Activated naive CD4-positive, alpha-beta T cell treated with anti-CD3 and anti-CD28 coated beads, Interleukin-2, amount 50 U/mL, for 16 hours (primary cell): ENCODE measurements at regions not wholly inside any gene's neighbourhood (a gene's known extent, or its start where the extent isn't known, plus 50 kb on each side); places are given as distances from the start of the nearest gene placed in this dataset.

ENCODE experiments used
- DNase-seq: peaks from one replicate; pipeline ENCODE4 v3.0.0-alpha.2; 2020

DNA sequence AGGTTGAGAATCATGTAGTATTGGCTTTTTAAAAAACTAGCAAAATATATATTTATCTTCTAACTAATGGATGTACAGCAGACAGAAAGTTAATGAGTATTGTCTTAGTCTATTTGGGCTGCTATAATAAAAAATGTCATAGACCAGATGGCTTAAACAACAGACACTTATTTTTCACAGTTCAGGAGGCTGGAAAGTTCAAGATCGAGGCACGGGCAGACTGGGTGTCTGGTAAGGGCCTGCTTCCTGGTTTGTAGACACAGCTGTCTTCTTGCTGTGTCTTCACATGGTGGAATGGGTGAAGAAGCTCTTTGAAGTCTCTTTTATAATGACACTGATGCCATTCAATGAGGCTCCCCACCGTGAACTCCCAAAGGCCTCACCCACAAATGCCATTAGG is 70.1 kb upstream of the KRR1 start:
- no peak for DNase-seq

- no peak for DNase-seq
Measured at GRCh38 chr12:75579552-75579951, 68.1 kb upstream of the KRR1 start.

GRCh38 chr12:75578546-75578945 is 67.1 kb upstream of the KRR1 start:
- no peak for DNase-seq

GRCh38 chr12:75577812-75578211 is 66.4 kb upstream of the KRR1 start:
- no peak for DNase-seq

DNA sequence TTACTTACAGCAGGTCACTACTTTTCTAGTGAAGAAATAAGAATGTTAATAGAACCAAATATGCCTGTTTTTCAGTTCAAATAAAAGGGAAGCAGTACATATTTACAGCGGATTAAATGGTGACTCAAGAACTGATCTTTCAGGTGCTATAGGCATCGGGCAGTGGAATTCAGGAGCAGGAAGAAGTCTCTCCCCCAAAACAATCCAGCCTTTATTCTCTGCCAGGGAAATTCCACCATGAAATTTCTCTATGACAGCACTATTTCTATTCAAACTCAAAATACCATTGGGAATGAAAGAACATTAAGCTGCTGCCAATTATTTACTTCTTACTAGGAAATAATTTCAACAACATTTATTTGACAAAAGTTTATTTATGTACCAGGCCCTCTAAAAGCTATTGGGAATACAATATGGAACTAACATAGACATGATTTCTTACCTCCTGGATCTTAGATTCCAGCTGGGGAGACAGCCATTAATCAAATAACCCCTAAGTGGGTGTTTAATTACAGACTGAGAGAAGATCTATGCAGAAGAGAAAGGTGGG is 60.3 kb upstream of the KRR1 start:
- DNase-seq: no peak

- DNase-seq: no peak
Measured at GRCh38 chr12:75571204-75571603, 59.8 kb upstream of the KRR1 start.

GRCh38 chr12:75568801-75569200 is 57.4 kb upstream of the KRR1 start:
- DNase-seq: no peak

- no peak for DNase-seq
Measured at GRCh38 chr12:75568393-75568792, 57.0 kb upstream of the KRR1 start.

DNA sequence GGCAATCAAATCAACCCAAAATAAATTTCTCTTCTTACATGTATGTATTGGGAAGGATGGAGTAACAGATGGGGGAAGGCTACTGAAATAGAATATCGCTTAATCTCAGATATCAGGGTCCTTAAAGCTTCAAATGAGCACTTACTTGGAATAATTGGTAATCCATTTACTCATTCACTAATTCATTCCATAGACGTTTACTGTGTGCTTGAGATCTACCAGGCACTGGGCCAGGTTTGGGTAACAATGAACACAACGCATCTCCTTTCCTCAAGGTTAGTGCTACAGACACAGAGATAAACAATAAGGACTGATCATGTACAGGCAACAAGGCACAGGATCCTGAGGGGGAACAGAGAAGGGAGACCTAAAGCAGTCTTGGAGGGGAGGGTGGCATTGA is 54.4 kb upstream of the KRR1 start:
- no peak for DNase-seq

GRCh38 chr12:75564852-75565251 is 53.4 kb upstream of the KRR1 start:
- no peak for DNase-seq

DNA sequence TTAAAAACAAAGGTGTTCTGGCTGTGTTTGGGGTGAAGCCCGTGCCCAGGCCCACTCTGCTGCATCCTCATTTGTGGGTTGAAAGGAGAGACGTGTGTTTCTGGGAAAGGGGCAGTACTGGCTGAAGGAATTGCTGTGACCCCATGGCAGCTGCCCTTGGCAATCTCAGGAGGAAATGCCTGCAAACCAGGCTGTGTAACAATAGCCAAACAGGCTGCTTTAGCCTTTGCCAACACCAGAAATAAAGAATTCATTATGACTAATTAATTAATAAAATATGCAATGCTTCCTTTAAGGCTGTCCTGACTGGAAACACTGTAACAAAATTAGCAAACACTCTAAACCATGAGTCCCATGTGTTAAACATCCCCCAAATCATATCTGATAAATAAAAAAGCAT is 53.0 kb upstream of the KRR1 start:
- DNase-seq: no peak

- DNase-seq: no peak
Measured at GRCh38 chr12:75563351-75563750, 51.9 kb upstream of the KRR1 start.

- DNase-seq: no peak
Measured at GRCh38 chr12:75561921-75562320, 50.5 kb upstream of the KRR1 start.
